SU-DHL-6 (cell line): ENCODE measurements at regions not wholly inside any gene's neighbourhood (a gene's known extent, or its start where the extent isn't known, plus 50 kb on each side); places are given as distances from the start of the nearest gene placed in this dataset.

ENCODE experiments used
- EZH2phosphoT487 ChIP-seq: fragments of 200-600 bp; sonication (generic), shearing (Covaris generic); conservative IDR thresholded peaks from 2 replicates; pipeline ENCODE4 v1.6.1; 2018; ENCODE audit warnings: mild to moderate bottlenecking, antibody characterized with exemption, low read length, moderate library complexity, mixed read lengths
- TF ChIP-seq, protein P1 (sequence below): fragments of 200-600 bp; sonication (generic); IDR thresholded peaks from one replicate; pipeline ENCODE4 v1.5.1; 2017; ENCODE audit warnings: antibody characterized with exemption, mild to moderate bottlenecking, low read length, moderate library complexity; ENCODE audit not compliant: insufficient read depth, poor library complexity, severe bottlenecking

GRCh38 chr10:129373718-129374117 is 93.3 kb upstream of the MGMT start:
- TF ChIP-seq, protein P1, sequence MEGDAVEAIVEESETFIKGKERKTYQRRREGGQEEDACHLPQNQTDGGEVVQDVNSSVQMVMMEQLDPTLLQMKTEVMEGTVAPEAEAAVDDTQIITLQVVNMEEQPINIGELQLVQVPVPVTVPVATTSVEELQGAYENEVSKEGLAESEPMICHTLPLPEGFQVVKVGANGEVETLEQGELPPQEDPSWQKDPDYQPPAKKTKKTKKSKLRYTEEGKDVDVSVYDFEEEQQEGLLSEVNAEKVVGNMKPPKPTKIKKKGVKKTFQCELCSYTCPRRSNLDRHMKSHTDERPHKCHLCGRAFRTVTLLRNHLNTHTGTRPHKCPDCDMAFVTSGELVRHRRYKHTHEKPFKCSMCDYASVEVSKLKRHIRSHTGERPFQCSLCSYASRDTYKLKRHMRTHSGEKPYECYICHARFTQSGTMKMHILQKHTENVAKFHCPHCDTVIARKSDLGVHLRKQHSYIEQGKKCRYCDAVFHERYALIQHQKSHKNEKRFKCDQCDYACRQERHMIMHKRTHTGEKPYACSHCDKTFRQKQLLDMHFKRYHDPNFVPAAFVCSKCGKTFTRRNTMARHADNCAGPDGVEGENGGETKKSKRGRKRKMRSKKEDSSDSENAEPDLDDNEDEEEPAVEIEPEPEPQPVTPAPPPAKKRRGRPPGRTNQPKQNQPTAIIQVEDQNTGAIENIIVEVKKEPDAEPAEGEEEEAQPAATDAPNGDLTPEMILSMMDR, result no peak
- TF ChIP-seq EZH2phosphoT487, result no peak
